AG04449 (cell line): ENCODE measurements at regions not wholly inside any gene's neighbourhood (a gene's known extent, or its start where the extent isn't known, plus 50 kb on each side); places are given as distances from the start of the nearest gene placed in this dataset.

Experiments used
- CTCF ChIA-PET: fragments of 350-600 bp; formaldehyde crosslinking; extraction: SDS; loops from one replicate; lab custom pipeline; 2021; ENCODE audit warnings: antibody characterized with exemption; lab: Yijun Ruan, JAX
- POLR2A ChIA-PET: fragments of 400-600, 350-600 bp; formaldehyde crosslinking; extraction: SDS; loops from one replicate; lab custom pipeline; 2020; ENCODE audit warnings: antibody characterized with exemption, inconsistent platforms; lab: Yijun Ruan, JAX
- DNase-seq: peaks from one replicate; pipeline ENCODE4 v3.0.0-alpha.2; 2010; ENCODE audit warnings: low read depth, low spot score
- H3K4me3 ChIP-seq: 2 replicates; pipeline ENCODE4 v1.5.1; 2011; ENCODE audit warnings: low read depth, mild to moderate bottlenecking, control low read depth, low read length
- TF ChIP-seq, protein P1 (sequence below): IDR thresholded peaks from one replicate; pipeline ENCODE4 v1.5.1; 2011; ENCODE audit warnings: mild to moderate bottlenecking, moderate library complexity, low read length, control low read depth, inconsistent platforms; ENCODE audit not compliant: insufficient read depth; ENCODE audit errors: missing control alignments

DNA sequence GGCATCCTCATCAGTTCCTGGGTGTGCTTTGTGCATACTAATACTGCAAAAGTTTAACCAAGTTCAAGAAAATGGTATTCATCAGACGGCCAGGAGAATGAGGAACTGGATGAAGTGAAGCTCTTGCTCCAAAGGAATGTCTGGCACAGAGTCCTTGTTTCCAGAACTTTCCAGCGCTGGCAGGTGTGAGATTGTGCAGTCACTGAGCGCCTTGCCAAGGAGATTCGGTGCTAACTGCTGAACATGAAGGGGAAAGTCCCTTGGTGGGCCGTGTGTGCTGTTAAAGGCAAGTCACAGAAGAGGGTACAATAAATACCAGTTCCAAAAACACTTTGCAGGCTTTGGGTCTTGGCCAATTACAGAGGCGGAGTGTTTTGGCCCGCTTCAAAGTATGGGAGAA, 262.3 kb upstream of the SOX4 start:
- no peak overlapping the region for H3K4me3 ChIP-seq
- POLR2A ChIA-PET = no interaction called here
- no peak for DNase-seq
- TF ChIP-seq, protein P1, sequence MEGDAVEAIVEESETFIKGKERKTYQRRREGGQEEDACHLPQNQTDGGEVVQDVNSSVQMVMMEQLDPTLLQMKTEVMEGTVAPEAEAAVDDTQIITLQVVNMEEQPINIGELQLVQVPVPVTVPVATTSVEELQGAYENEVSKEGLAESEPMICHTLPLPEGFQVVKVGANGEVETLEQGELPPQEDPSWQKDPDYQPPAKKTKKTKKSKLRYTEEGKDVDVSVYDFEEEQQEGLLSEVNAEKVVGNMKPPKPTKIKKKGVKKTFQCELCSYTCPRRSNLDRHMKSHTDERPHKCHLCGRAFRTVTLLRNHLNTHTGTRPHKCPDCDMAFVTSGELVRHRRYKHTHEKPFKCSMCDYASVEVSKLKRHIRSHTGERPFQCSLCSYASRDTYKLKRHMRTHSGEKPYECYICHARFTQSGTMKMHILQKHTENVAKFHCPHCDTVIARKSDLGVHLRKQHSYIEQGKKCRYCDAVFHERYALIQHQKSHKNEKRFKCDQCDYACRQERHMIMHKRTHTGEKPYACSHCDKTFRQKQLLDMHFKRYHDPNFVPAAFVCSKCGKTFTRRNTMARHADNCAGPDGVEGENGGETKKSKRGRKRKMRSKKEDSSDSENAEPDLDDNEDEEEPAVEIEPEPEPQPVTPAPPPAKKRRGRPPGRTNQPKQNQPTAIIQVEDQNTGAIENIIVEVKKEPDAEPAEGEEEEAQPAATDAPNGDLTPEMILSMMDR = no peak
- CTCF ChIA-PET = no interaction called here

- no peak overlapping the region for H3K4me3 ChIP-seq
- TF ChIP-seq, protein P1 = no peak
- DNase-seq = no peak
- CTCF ChIA-PET = no interaction called here
- POLR2A ChIA-PET = no interaction called here
Measured at GRCh38 chr6:21332077-21332476, 261.5 kb upstream of the SOX4 start.

GRCh38 chr6:21332660-21333059, 260.9 kb upstream of the SOX4 start:
- no peak overlapping the region for H3K4me3 ChIP-seq
- POLR2A ChIA-PET = no interaction called here
- TF ChIP-seq, protein P1 = no peak
- no peak for DNase-seq
- CTCF ChIA-PET = no interaction called here

DNA sequence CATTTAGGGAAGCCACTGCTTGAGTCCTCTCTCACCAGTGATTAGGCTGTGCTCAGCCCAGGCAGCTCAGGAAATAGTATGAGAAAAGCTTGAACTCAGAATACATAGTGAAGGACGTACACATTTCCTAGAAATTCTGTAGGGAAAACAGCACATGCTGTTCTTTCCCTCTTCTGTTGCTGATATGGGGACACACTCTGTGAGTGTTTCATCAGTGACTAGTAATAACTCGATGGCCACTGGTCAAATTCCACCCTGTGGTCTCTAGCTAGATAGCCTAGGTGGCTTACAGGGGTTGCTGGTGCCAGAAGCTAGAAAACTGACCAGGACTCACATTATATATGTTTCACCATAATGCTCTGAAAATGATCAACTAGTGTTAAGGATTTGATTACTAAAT, 259.8 kb upstream of the SOX4 start:
- POLR2A ChIA-PET = no interaction called here
- DNase-seq = no peak
- TF ChIP-seq, protein P1 = no peak
- H3K4me3 ChIP-seq = no peak overlapping the region
- CTCF ChIA-PET = no interaction called here

DNA sequence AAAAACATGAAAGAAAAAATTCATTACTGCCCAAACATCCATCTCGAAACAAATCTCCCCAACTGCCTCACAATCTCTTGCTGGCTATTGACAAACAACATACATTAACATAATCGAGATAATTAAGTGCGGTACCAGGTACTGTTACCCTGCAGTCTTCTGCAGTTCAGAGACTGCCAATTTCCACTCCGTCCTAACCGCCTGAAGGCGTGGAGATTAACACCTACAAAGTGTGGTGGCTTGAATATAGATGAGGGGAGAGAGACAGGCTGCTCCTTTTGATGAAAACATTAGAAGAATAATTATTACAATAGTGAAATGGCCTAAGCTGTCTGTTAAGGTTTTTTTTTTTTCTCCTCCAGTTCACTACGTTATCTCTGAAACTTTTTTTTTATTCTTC, 258.9 kb upstream of the SOX4 start:
- no peak overlapping the region for H3K4me3 ChIP-seq
- DNase-seq = no peak
- ChIA-PET POLR2A (no interaction called here), CTCF (no interaction called here)
- TF ChIP-seq, protein P1 = no peak

- POLR2A ChIA-PET = interaction anchor here (0.6 kb wide), 1 partner anchor 254 kb away, joined by 3 read pairs; no protein-coding TSS in a partner anchor
- no peak for DNase-seq
- no peak overlapping the region for H3K4me3 ChIP-seq
- CTCF ChIA-PET = no interaction called here
- TF ChIP-seq, protein P1 = no peak
Measured at GRCh38 chr6:21335591-21335990, 258.0 kb upstream of the SOX4 start.
